WTC11 (cell line): ENCODE measurements at regions not wholly inside any gene's neighbourhood (a gene's known extent, or its start where the extent isn't known, plus 50 kb on each side); places are given as distances from the start of the nearest gene placed in this dataset.

Experiments used
- ATAC-seq: fragments of 200-7000 bp; cut with Tn5 transposase; 2 replicates; pipeline ENCODE4 v1.10.0; 2021; ENCODE audit warnings: mild to moderate bottlenecking, moderate library complexity
- CTCF ChIA-PET: fragments of 300-600 bp; sonication (Branson Sonifier 250); formaldehyde crosslinking; loops from one replicate; lab custom pipeline; 2021; ENCODE audit warnings: antibody characterized with exemption; lab: Charles Lee
- POLR2A ChIA-PET: fragments of 350-600 bp; sonication (Branson Sonifier 250); formaldehyde crosslinking; loops from one replicate; lab custom pipeline; 2021; ENCODE audit warnings: antibody characterized with exemption; lab: Charles Lee
- DNase-seq: peaks from one replicate; pipeline ENCODE4 v3.0.0; 2021; ENCODE audit warnings: low spot score
- H3K27ac Mint-ChIP-seq: 2 replicates; pipeline ENCODE4 v1.8.0; 2021; ENCODE audit warnings: mixed read lengths
- H3K27me3 Mint-ChIP-seq: 2 replicates; pipeline ENCODE4 v1.8.0; 2021; ENCODE audit warnings: low read depth, mild to moderate bottlenecking, moderate library complexity, mixed read lengths
- H3K36me3 Mint-ChIP-seq: 2 replicates; pipeline ENCODE4 v1.8.0; 2021; ENCODE audit warnings: mixed read lengths
- H3K4me1 Mint-ChIP-seq: 2 replicates; pipeline ENCODE4 v1.8.0; 2022; ENCODE audit warnings: mixed read lengths
- H3K4me3 Mint-ChIP-seq: 2 replicates; pipeline ENCODE4 v1.8.0; 2021; ENCODE audit warnings: mild to moderate bottlenecking, moderate library complexity, mixed read lengths
- H3K9me3 Mint-ChIP-seq: 2 replicates; pipeline ENCODE4 v1.8.0; 2021; ENCODE audit warnings: mixed read lengths
- CBFB ChIP-seq: sonication (generic); formaldehyde crosslinking; IDR thresholded peaks from 2 replicates; pipeline ENCODE4 v1.8.1; 2022; ENCODE audit warnings: mild to moderate bottlenecking, low read depth, missing genetic modification reagents
- CREB1 ChIP-seq: sonication (generic); formaldehyde crosslinking; IDR thresholded peaks from 2 replicates; pipeline ENCODE4 v1.8.0; 2023; ENCODE audit warnings: mild to moderate bottlenecking, missing genetic modification reagents
- CTCF ChIP-seq: fragments of 200-600 bp; IDR thresholded peaks from 2 replicates; pipeline ENCODE4 v1.8.0; 2022; ENCODE audit warnings: antibody characterized with exemption
- FOXP4 ChIP-seq: sonication (generic); formaldehyde crosslinking; IDR thresholded peaks from 2 replicates; pipeline ENCODE4 v1.8.0; 2022; ENCODE audit warnings: mild to moderate bottlenecking, missing genetic modification reagents
- GABPB1 ChIP-seq: sonication (generic); formaldehyde crosslinking; IDR thresholded peaks from 2 replicates; pipeline ENCODE4 v1.8.1; 2023; ENCODE audit warnings: mild to moderate bottlenecking, missing genetic modification reagents
- GRHL2 ChIP-seq: fragments of 250-450 bp; sonication (Bioruptor Pico); IDR thresholded peaks from 2 replicates; pipeline ENCODE4 v1.8.0; 2022; ENCODE audit warnings: mild to moderate bottlenecking, moderate library complexity; ENCODE audit not compliant: insufficient replicate concordance, severe bottlenecking
- GTF2I ChIP-seq: fragments of 250-450 bp; sonication (Bioruptor Pico); conservative IDR thresholded peaks from 2 replicates; pipeline ENCODE4 v1.4.0; 2021; ENCODE audit warnings: mild to moderate bottlenecking
- IRF2 ChIP-seq: sonication (generic); formaldehyde crosslinking; IDR thresholded peaks from 2 replicates; pipeline ENCODE4 v1.8.0; 2022; ENCODE audit warnings: low read depth, missing genetic modification reagents, borderline replicate concordance
- MYBL2 ChIP-seq: sonication (generic); formaldehyde crosslinking; IDR thresholded peaks from 2 replicates; pipeline ENCODE4 v1.8.1; 2023; ENCODE audit warnings: mild to moderate bottlenecking, moderate library complexity, missing genetic modification reagents
- NFE2L1 ChIP-seq: sonication (generic); formaldehyde crosslinking; IDR thresholded peaks from 2 replicates; pipeline ENCODE4 v1.8.1; 2023; ENCODE audit warnings: missing genetic modification reagents
- NR3C1 ChIP-seq: sonication (generic); formaldehyde crosslinking; conservative IDR thresholded peaks from 2 replicates; pipeline ENCODE4 v1.8.1; 2023; ENCODE audit warnings: low read depth, mild to moderate bottlenecking, missing genetic modification reagents
- PREB ChIP-seq: sonication (generic); formaldehyde crosslinking; IDR thresholded peaks from 2 replicates; pipeline ENCODE4 v1.8.1; 2022; ENCODE audit warnings: mild to moderate bottlenecking, missing genetic modification reagents, moderate library complexity, borderline replicate concordance
- RELA ChIP-seq: sonication (generic); formaldehyde crosslinking; IDR thresholded peaks from 2 replicates; pipeline ENCODE4 v1.8.1; 2022; ENCODE audit warnings: missing genetic modification reagents, mild to moderate bottlenecking, borderline replicate concordance
- SMAD4 ChIP-seq: sonication (generic); formaldehyde crosslinking; IDR thresholded peaks from 2 replicates; pipeline ENCODE4 v1.8.0; 2022; ENCODE audit warnings: mild to moderate bottlenecking, missing genetic modification reagents
- SOX15 ChIP-seq: fragments of 250-450 bp; sonication (Bioruptor Pico); IDR thresholded peaks from 2 replicates; pipeline ENCODE4 v1.9.0; 2021; ENCODE audit warnings: mild to moderate bottlenecking
- TCF7 ChIP-seq: sonication (generic); formaldehyde crosslinking; IDR thresholded peaks from 2 replicates; pipeline ENCODE4 v1.8.0; 2022; ENCODE audit warnings: mild to moderate bottlenecking, low read depth, missing genetic modification reagents, moderate library complexity
- ZBTB21 ChIP-seq: sonication (generic); formaldehyde crosslinking; IDR thresholded peaks from 2 replicates; pipeline ENCODE4 v1.8.1; 2023; ENCODE audit warnings: mild to moderate bottlenecking, missing genetic modification reagents, borderline replicate concordance
- ZNF121 ChIP-seq: sonication (generic); formaldehyde crosslinking; IDR thresholded peaks from 2 replicates; pipeline ENCODE4 v1.8.0; 2023; ENCODE audit warnings: missing genetic modification reagents
- ZNF232 ChIP-seq: sonication (generic); formaldehyde crosslinking; IDR thresholded peaks from 2 replicates; pipeline ENCODE4 v1.8.0; 2022; ENCODE audit warnings: mild to moderate bottlenecking, missing genetic modification reagents
- ZNF396 ChIP-seq: fragments of 250-450 bp; sonication (Bioruptor Pico); IDR thresholded peaks from 2 replicates; pipeline ENCODE4 v1.8.0; 2021; ENCODE audit warnings: mild to moderate bottlenecking, moderate library complexity, borderline replicate concordance
- ZNF423 ChIP-seq: fragments of 250-450 bp; sonication (Bioruptor Pico); IDR thresholded peaks from 2 replicates; pipeline ENCODE4 v2.1.2; 2022; ENCODE audit warnings: mild to moderate bottlenecking, moderate library complexity
- ZNF425 ChIP-seq: fragments of 250-450 bp; sonication (Bioruptor Pico); conservative IDR thresholded peaks from 2 replicates; pipeline ENCODE4 v1.9.0; 2021; ENCODE audit warnings: mild to moderate bottlenecking
- ZSCAN18 ChIP-seq: fragments of 250-450 bp; sonication (Bioruptor Pico); IDR thresholded peaks from 2 replicates; pipeline ENCODE4 v2.1.2; 2022; ENCODE audit warnings: mild to moderate bottlenecking, moderate library complexity
- TF ChIP-seq, protein P1 (sequence below): fragments of 250-450 bp; sonication (Bioruptor Pico); IDR thresholded peaks from 2 replicates; pipeline ENCODE4 v1.9.0; 2021; ENCODE audit warnings: mild to moderate bottlenecking
- TF ChIP-seq, protein P2 (sequence below): fragments of 250-450 bp; sonication (Bioruptor Pico); IDR thresholded peaks from 2 replicates; pipeline ENCODE4 v1.9.0; 2021; ENCODE audit warnings: mild to moderate bottlenecking

DNA sequence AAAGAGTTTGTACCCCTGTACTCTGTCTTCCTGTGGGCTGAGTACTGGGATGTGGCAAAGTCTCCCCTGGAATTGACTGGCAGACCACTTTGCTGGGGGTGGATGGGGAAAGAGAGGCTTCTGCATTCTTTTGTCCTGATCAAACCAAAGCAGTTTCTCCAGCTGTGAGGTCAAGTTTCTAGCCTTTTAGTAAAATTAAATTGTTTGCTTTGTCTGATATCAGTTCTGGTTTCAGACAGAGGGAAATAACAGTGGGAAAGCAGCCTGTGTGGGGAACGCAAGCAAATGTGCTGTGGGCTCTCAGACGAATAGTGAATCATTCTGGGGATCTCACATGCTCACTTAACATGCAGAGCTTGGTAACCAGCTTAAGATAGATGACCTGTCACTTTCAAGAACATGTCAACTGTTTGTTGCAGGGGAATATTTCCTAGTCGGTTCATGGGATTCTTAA is 151.6 kb downstream of the FAT3 start (continued):
- TF ChIP-seq FOXP4 (CRISPR knock-in tag) (no peak), NFE2L1 (CRISPR knock-in tag) (no peak), ZNF232 (CRISPR knock-in tag) (no peak), GTF2I (CRISPR knock-in tag) (no peak), MYBL2 (CRISPR knock-in tag) (no peak), ZNF423 (CRISPR knock-in tag) (no peak), CBFB (CRISPR knock-in tag) (no peak), PREB (no peak), RELA (CRISPR knock-in tag) (no peak)
- TF ChIP-seq, protein P1, sequence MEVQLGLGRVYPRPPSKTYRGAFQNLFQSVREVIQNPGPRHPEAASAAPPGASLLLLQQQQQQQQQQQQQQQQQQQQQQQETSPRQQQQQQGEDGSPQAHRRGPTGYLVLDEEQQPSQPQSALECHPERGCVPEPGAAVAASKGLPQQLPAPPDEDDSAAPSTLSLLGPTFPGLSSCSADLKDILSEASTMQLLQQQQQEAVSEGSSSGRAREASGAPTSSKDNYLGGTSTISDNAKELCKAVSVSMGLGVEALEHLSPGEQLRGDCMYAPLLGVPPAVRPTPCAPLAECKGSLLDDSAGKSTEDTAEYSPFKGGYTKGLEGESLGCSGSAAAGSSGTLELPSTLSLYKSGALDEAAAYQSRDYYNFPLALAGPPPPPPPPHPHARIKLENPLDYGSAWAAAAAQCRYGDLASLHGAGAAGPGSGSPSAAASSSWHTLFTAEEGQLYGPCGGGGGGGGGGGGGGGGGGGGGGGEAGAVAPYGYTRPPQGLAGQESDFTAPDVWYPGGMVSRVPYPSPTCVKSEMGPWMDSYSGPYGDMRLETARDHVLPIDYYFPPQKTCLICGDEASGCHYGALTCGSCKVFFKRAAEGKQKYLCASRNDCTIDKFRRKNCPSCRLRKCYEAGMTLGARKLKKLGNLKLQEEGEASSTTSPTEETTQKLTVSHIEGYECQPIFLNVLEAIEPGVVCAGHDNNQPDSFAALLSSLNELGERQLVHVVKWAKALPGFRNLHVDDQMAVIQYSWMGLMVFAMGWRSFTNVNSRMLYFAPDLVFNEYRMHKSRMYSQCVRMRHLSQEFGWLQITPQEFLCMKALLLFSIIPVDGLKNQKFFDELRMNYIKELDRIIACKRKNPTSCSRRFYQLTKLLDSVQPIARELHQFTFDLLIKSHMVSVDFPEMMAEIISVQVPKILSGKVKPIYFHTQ (CRISPR knock-in tag) = no peak

- no peak overlapping the region for H3K27ac Mint-ChIP-seq
- CTCF ChIA-PET = interaction anchor here (1.3 to 2.2 kb wide), 3 partner anchors 11 to 36 kb away, joined by 4 to 8 read pairs (median 7); no protein-coding TSS in a partner anchor
- no peak for TF ChIP-seq ZNF425
- no peak for TF ChIP-seq IRF2 (CRISPR knock-in tag)
- TF ChIP-seq, protein P2, sequence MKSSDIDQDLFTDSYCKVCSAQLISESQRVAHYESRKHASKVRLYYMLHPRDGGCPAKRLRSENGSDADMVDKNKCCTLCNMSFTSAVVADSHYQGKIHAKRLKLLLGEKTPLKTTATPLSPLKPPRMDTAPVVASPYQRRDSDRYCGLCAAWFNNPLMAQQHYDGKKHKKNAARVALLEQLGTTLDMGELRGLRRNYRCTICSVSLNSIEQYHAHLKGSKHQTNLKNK (CRISPR knock-in tag) = no peak
- TF ChIP-seq GRHL2 (CRISPR knock-in tag) = no peak
- TF ChIP-seq ZBTB21 (CRISPR knock-in tag) = no peak
- TF ChIP-seq ZNF121 (CRISPR knock-in tag) = no peak
- TF ChIP-seq SOX15 (CRISPR knock-in tag) = no peak
- no peak for TF ChIP-seq GABPB1 (CRISPR knock-in tag)
- TF ChIP-seq CTCF = no peak
- TF ChIP-seq NR3C1 (CRISPR knock-in tag) = no peak
- no peak for TF ChIP-seq PREB
- TF ChIP-seq ZNF396 = no peak
- no peak for TF ChIP-seq SMAD4 (CRISPR knock-in tag)
- TF ChIP-seq TCF7 = no peak
- no peak for TF ChIP-seq CREB1 (CRISPR knock-in tag)
- no peak for TF ChIP-seq ZSCAN18 (CRISPR knock-in tag)
Measured at GRCh38 chr11:92376680-92377079, 152.1 kb downstream of the FAT3 start.

More at GRCh38 chr11:92376680-92377079, 152.1 kb downstream of the FAT3 start:
- Mint-ChIP-seq H3K4me1 (peaks cover 17% of the 10 kb centered on the region), H3K4me3 (no peak overlapping the region), H3K36me3 (no peaks in the 10 kb centered on the region), H3K9me3 (no peaks in the 10 kb centered on the region), H3K27me3 (no peaks in the 10 kb centered on the region)
- no peak for DNase-seq
- ATAC-seq = no peak
- POLR2A ChIA-PET = no interaction called here
